ENCODE measurements at regions not wholly inside any gene's neighbourhood (a gene's known extent, or its start where the extent isn't known, plus 50 kb on each side); places are given as distances from the start of the nearest gene placed in this dataset.
"Not testable (repeated sequence)": the region's sequence is repeated elsewhere in the genome, so short reads cannot be mapped to it uniquely, and the experiment has no call there.

- TF ChIP-seq CTCF (IDR thresholded peaks at IDR 0.05; ENCODE audit: insufficient read depth, low read depth, low read length): no peak
- no peak for DNase-seq (ENCODE audit: low read depth)
- H3K4me3 ChIP-seq (ENCODE audit: low read depth, low read length): no peak overlapping the region
Measured at GRCh38 chr17:71200597-71200996, 920.2 kb upstream of the SOX9 start.

- no peak for TF ChIP-seq CTCF (IDR thresholded peaks at IDR 0.05; ENCODE audit: insufficient read depth, low read depth, low read length)
- no peak for DNase-seq (ENCODE audit: low read depth)
- H3K4me3 ChIP-seq (ENCODE audit: low read depth, low read length): no peak overlapping the region
Measured at GRCh38 chr17:71201639-71202038, 919.2 kb upstream of the SOX9 start.

GRCh38 chr17:71202449-71202848 lies 918.4 kb upstream of the SOX9 start:
- H3K4me3 ChIP-seq (ENCODE audit: low read depth, low read length): no peak overlapping the region
- no peak for TF ChIP-seq CTCF (IDR thresholded peaks at IDR 0.05; ENCODE audit: insufficient read depth, low read depth, low read length)
- DNase-seq (ENCODE audit: low read depth): no peak

- no peak overlapping the region for H3K4me3 ChIP-seq (ENCODE audit: low read depth, low read length)
- no peak for DNase-seq (ENCODE audit: low read depth)
- TF ChIP-seq CTCF (IDR thresholded peaks at IDR 0.05; ENCODE audit: insufficient read depth, low read depth, low read length): no peak
Measured at GRCh38 chr17:71203953-71204352, 916.9 kb upstream of the SOX9 start.

GRCh38 chr17:71205951-71206350 lies 914.9 kb upstream of the SOX9 start:
- DNase-seq (ENCODE audit: low read depth); H3K4me3 ChIP-seq (ENCODE audit: low read depth, low read length): not testable (repeated sequence)

GRCh38 chr17:71208111-71208704 lies 912.6 kb upstream of the SOX9 start:
- peak; percentile 28 for DNase-seq (ENCODE audit: low read depth)
- TF ChIP-seq CTCF (IDR thresholded peaks at IDR 0.05; ENCODE audit: insufficient read depth, low read depth, low read length): no peak
- no peak overlapping the region for H3K4me3 ChIP-seq (ENCODE audit: low read depth, low read length)

GRCh38 chr17:71213936-71214335 lies 906.9 kb upstream of the SOX9 start:
- TF ChIP-seq CTCF (IDR thresholded peaks at IDR 0.05; ENCODE audit: insufficient read depth, low read depth, low read length): no peak
- no peak for DNase-seq (ENCODE audit: low read depth)
- no peak overlapping the region for H3K4me3 ChIP-seq (ENCODE audit: low read depth, low read length)

Data from fibroblast of villous mesenchyme (primary cell).